H1 (cell line): ENCODE measurements at regions not wholly inside any gene's neighbourhood (a gene's known extent, or its start where the extent isn't known, plus 50 kb on each side); places are given as distances from the start of the nearest gene placed in this dataset.

Source experiments
- EZH2 ChIP-seq: fragments of 200-600 bp; sonication (generic); IDR thresholded peaks from 2 replicates; pipeline ENCODE4 v1.7.1; 2012; ENCODE audit warnings: low read depth, mild to moderate bottlenecking, moderate library complexity, low read length, inconsistent platforms; ENCODE audit not compliant: severe bottlenecking
- FOSL1 ChIP-seq: IDR thresholded peaks from 2 replicates; pipeline ENCODE4 v1.6.1; 2011; ENCODE audit warnings: mild to moderate bottlenecking, low read depth, low read length, moderate library complexity; ENCODE audit not compliant: insufficient read depth
- HDAC6 ChIP-seq: IDR thresholded peaks from one replicate; pipeline ENCODE4 v1.7.1; 2012; ENCODE audit warnings: low read depth, mild to moderate bottlenecking, inconsistent platforms, low read length, moderate library complexity
- POLR2A ChIP-seq, 2 experiments: IDR thresholded peaks; 1 replicate in 1 of 2; 2 replicates in 1 of 2; pipeline ENCODE4 v1.6.1; 2011; ENCODE audit warnings: low read depth in 2 of 2, low read length in 2 of 2, mild to moderate bottlenecking in 2 of 2; ENCODE audit errors: control extremely low read depth in 1 of 2
- RAD21 ChIP-seq, 2 experiments: IDR thresholded peaks in 1 of 2; conservative IDR thresholded peaks in 1 of 2; 2 replicates each; pipeline ENCODE4 v1.6.1; 2011; ENCODE audit warnings: low read depth in 2 of 2, low read length in 2 of 2, improper control_type of control experiment in 1 of 2, inconsistent platforms in 1 of 2, mild to moderate bottlenecking in 1 of 2, moderate library complexity in 1 of 2
- SP4 ChIP-seq: IDR thresholded peaks from 2 replicates; pipeline ENCODE4 v1.6.1; 2012; ENCODE audit warnings: low read length, inconsistent platforms
- TCF12 ChIP-seq: IDR thresholded peaks from 2 replicates; pipeline ENCODE4 v1.6.1; 2011; ENCODE audit warnings: low read depth, mild to moderate bottlenecking, low read length
- TEAD4 ChIP-seq: IDR thresholded peaks from 2 replicates; pipeline ENCODE4 v1.6.1; 2012; ENCODE audit warnings: low read depth, low read length, inconsistent platforms, mixed read lengths
- TF ChIP-seq, protein P1 (sequence below), 3 experiments: IDR thresholded peaks; 1 replicate in 2 of 3; 2 replicates in 1 of 3; pipeline versions ENCODE4 v1.5.1 to v1.6.1; 2011; ENCODE audit warnings: low read length in 3 of 3, mild to moderate bottlenecking in 3 of 3, inconsistent platforms in 2 of 3, low read depth in 1 of 3, moderate library complexity in 1 of 3; ENCODE audit not compliant: insufficient read depth in 1 of 3; ENCODE audit errors: control extremely low read depth in 1 of 3
- TF ChIP-seq, protein P2 (sequence below): IDR thresholded peaks from 2 replicates; pipeline ENCODE4 v1.6.1; 2011; ENCODE audit warnings: low read length, improper control_type of control experiment
- TF ChIP-seq, protein P3 (sequence below): IDR thresholded peaks from 2 replicates; pipeline ENCODE4 v1.6.1; 2012; ENCODE audit warnings: low read length, inconsistent platforms

DNA sequence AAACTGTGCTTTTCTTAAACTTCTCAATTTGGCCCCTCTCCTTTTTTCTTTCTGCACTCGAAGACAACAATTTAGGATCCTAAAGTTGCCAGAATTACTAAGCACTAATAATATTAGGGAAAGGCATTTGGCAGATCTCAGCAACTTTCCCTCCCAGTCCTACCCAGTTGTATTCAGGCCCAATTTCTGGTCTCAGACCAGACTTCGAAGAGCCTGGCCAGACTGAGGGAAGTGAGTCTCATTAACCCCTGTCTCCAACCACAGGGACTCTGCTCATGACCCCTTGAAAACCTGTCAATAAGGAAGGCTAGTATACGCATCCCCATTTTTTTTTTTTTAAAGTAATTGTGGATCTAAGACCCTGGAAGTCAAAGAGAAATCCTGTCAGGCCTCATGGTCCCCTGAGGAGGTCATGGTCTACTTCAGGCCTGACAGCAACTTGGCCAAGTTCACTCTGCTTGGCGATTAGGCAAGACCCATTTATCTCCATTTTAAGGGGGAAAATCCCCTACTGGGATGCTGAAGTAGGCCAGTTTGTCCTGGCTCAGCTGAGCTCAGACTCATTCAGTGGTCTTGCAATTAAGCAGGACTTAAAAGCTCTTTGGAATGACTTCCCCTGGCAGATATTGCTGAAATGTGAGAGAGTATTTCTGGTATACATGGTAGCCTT, 521.0 kb downstream of the FUT8 start:
- TF ChIP-seq FOSL1 (no peak), POLR2A (IDR thresholded peaks at IDR 0.05; ENCODE audit: control extremely low read depth in 1 of 2, low read depth in 2 of 2, low read length in 2 of 2) (no peak), SP4 (no peak), TCF12 (no peak), HDAC6 (no peak), TEAD4 (no peak), EZH2 (no peak), RAD21 (IDR thresholded peaks at IDR 0.05 in 1 of 2, conservative IDR thresholded peaks at IDR 0.05 in 1 of 2; ENCODE audit: low read depth in 2 of 2, low read length in 2 of 2) (no peak)
- TF ChIP-seq, protein P1, sequence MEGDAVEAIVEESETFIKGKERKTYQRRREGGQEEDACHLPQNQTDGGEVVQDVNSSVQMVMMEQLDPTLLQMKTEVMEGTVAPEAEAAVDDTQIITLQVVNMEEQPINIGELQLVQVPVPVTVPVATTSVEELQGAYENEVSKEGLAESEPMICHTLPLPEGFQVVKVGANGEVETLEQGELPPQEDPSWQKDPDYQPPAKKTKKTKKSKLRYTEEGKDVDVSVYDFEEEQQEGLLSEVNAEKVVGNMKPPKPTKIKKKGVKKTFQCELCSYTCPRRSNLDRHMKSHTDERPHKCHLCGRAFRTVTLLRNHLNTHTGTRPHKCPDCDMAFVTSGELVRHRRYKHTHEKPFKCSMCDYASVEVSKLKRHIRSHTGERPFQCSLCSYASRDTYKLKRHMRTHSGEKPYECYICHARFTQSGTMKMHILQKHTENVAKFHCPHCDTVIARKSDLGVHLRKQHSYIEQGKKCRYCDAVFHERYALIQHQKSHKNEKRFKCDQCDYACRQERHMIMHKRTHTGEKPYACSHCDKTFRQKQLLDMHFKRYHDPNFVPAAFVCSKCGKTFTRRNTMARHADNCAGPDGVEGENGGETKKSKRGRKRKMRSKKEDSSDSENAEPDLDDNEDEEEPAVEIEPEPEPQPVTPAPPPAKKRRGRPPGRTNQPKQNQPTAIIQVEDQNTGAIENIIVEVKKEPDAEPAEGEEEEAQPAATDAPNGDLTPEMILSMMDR (IDR thresholded peaks at IDR 0.05; ENCODE audit: control extremely low read depth in 1 of 3, insufficient read depth in 1 of 3, low read depth in 1 of 3, low read length in 3 of 3), result no peak
- TF ChIP-seq, protein P2, sequence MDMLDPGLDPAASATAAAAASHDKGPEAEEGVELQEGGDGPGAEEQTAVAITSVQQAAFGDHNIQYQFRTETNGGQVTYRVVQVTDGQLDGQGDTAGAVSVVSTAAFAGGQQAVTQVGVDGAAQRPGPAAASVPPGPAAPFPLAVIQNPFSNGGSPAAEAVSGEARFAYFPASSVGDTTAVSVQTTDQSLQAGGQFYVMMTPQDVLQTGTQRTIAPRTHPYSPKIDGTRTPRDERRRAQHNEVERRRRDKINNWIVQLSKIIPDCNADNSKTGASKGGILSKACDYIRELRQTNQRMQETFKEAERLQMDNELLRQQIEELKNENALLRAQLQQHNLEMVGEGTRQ, result no peak
- TF ChIP-seq, protein P3, sequence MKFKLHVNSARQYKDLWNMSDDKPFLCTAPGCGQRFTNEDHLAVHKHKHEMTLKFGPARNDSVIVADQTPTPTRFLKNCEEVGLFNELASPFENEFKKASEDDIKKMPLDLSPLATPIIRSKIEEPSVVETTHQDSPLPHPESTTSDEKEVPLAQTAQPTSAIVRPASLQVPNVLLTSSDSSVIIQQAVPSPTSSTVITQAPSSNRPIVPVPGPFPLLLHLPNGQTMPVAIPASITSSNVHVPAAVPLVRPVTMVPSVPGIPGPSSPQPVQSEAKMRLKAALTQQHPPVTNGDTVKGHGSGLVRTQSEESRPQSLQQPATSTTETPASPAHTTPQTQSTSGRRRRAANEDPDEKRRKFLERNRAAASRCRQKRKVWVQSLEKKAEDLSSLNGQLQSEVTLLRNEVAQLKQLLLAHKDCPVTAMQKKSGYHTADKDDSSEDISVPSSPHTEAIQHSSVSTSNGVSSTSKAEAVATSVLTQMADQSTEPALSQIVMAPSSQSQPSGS, result no peak
